WTC11 (cell line): ENCODE measurements at regions not wholly inside any gene's neighbourhood (a gene's known extent, or its start where the extent isn't known, plus 50 kb on each side); places are given as distances from the start of the nearest gene placed in this dataset.

ENCODE experiments used
- ATAC-seq: fragments of 200-7000 bp; cut with Tn5 transposase; 2 replicates; pipeline ENCODE4 v1.10.0; 2021; ENCODE audit warnings: mild to moderate bottlenecking, moderate library complexity
- CTCF ChIA-PET: fragments of 300-600 bp; sonication (Branson Sonifier 250); formaldehyde crosslinking; loops from one replicate; lab custom pipeline; 2021; ENCODE audit warnings: antibody characterized with exemption; lab: Charles Lee
- POLR2A ChIA-PET: fragments of 350-600 bp; sonication (Branson Sonifier 250); formaldehyde crosslinking; loops from one replicate; lab custom pipeline; 2021; ENCODE audit warnings: antibody characterized with exemption; lab: Charles Lee
- DNase-seq: peaks from one replicate; pipeline ENCODE4 v3.0.0; 2021; ENCODE audit warnings: low spot score
- H3K27ac Mint-ChIP-seq: 2 replicates; pipeline ENCODE4 v1.8.0; 2021; ENCODE audit warnings: mixed read lengths
- H3K27me3 Mint-ChIP-seq: 2 replicates; pipeline ENCODE4 v1.8.0; 2021; ENCODE audit warnings: low read depth, mild to moderate bottlenecking, moderate library complexity, mixed read lengths
- H3K36me3 Mint-ChIP-seq: 2 replicates; pipeline ENCODE4 v1.8.0; 2021; ENCODE audit warnings: mixed read lengths
- H3K4me1 Mint-ChIP-seq: 2 replicates; pipeline ENCODE4 v1.8.0; 2022; ENCODE audit warnings: mixed read lengths
- H3K4me3 Mint-ChIP-seq: 2 replicates; pipeline ENCODE4 v1.8.0; 2021; ENCODE audit warnings: mild to moderate bottlenecking, moderate library complexity, mixed read lengths
- H3K9me3 Mint-ChIP-seq: 2 replicates; pipeline ENCODE4 v1.8.0; 2021; ENCODE audit warnings: mixed read lengths
- EMX1 ChIP-seq: fragments of 250-450 bp; sonication (Bioruptor Pico); IDR thresholded peaks from 2 replicates; pipeline ENCODE4 v1.8.0; 2021; ENCODE audit warnings: mild to moderate bottlenecking
- FOXJ3 ChIP-seq: sonication (generic); formaldehyde crosslinking; IDR thresholded peaks from 2 replicates; pipeline ENCODE4 v1.9.0; 2021; ENCODE audit warnings: missing genetic modification reagents, mild to moderate bottlenecking, borderline replicate concordance
- FOXK1 ChIP-seq: sonication (generic); formaldehyde crosslinking; IDR thresholded peaks from 2 replicates; pipeline ENCODE4 v1.8.0; 2022; ENCODE audit warnings: mild to moderate bottlenecking, moderate library complexity, missing genetic modification reagents
- GABPB1 ChIP-seq: sonication (generic); formaldehyde crosslinking; IDR thresholded peaks from 2 replicates; pipeline ENCODE4 v1.8.1; 2023; ENCODE audit warnings: mild to moderate bottlenecking, missing genetic modification reagents
- GTF2I ChIP-seq: fragments of 250-450 bp; sonication (Bioruptor Pico); conservative IDR thresholded peaks from 2 replicates; pipeline ENCODE4 v1.4.0; 2021; ENCODE audit warnings: mild to moderate bottlenecking
- IRF2 ChIP-seq: sonication (generic); formaldehyde crosslinking; IDR thresholded peaks from 2 replicates; pipeline ENCODE4 v1.8.0; 2022; ENCODE audit warnings: low read depth, missing genetic modification reagents, borderline replicate concordance
- JUN ChIP-seq: sonication (generic); formaldehyde crosslinking; IDR thresholded peaks from 2 replicates; pipeline ENCODE4 v1.8.0; 2023; ENCODE audit warnings: mild to moderate bottlenecking, missing genetic modification reagents
- MYBL2 ChIP-seq: sonication (generic); formaldehyde crosslinking; IDR thresholded peaks from 2 replicates; pipeline ENCODE4 v1.8.1; 2023; ENCODE audit warnings: mild to moderate bottlenecking, moderate library complexity, missing genetic modification reagents
- NR1H2 ChIP-seq: sonication (generic); formaldehyde crosslinking; IDR thresholded peaks from 2 replicates; pipeline ENCODE4 v1.9.0; 2021; ENCODE audit warnings: mild to moderate bottlenecking, moderate library complexity, missing genetic modification reagents
- NR2C2 ChIP-seq: sonication (generic); formaldehyde crosslinking; IDR thresholded peaks from 2 replicates; pipeline ENCODE4 v1.8.0; 2022; ENCODE audit warnings: mild to moderate bottlenecking, missing genetic modification reagents
- SMAD4 ChIP-seq: sonication (generic); formaldehyde crosslinking; IDR thresholded peaks from 2 replicates; pipeline ENCODE4 v1.8.0; 2022; ENCODE audit warnings: mild to moderate bottlenecking, missing genetic modification reagents
- TP53 ChIP-seq: sonication (generic); formaldehyde crosslinking; IDR thresholded peaks from 2 replicates; pipeline ENCODE4 v1.8.1; 2023; ENCODE audit warnings: mild to moderate bottlenecking, missing genetic modification reagents
- ZNF263 ChIP-seq: sonication (generic); formaldehyde crosslinking; IDR thresholded peaks from 2 replicates; pipeline ENCODE4 v1.8.1; 2022; ENCODE audit warnings: low read depth, mild to moderate bottlenecking, moderate library complexity, missing genetic modification reagents
- TF ChIP-seq, protein P1 (sequence below): sonication (generic); formaldehyde crosslinking; IDR thresholded peaks from 2 replicates; pipeline ENCODE4 v1.8.0; 2023; ENCODE audit warnings: mild to moderate bottlenecking, missing genetic modification reagents
- TF ChIP-seq, protein P2 (sequence below): sonication (generic); formaldehyde crosslinking; IDR thresholded peaks from 2 replicates; pipeline ENCODE4 v1.8.0; 2023; ENCODE audit warnings: missing genetic modification reagents, mild to moderate bottlenecking, borderline replicate concordance
- TF ChIP-seq, protein P3 (sequence below): sonication (generic); formaldehyde crosslinking; IDR thresholded peaks from 2 replicates; pipeline ENCODE4 v1.8.1; 2023; ENCODE audit warnings: mild to moderate bottlenecking, moderate library complexity, missing genetic modification reagents
- TF ChIP-seq, protein P4 (sequence below): sonication (generic); formaldehyde crosslinking; IDR thresholded peaks from 2 replicates; pipeline ENCODE4 v1.8.0; 2022; ENCODE audit warnings: mild to moderate bottlenecking, missing genetic modification reagents
- TF ChIP-seq, protein P5 (sequence below): sonication (generic); formaldehyde crosslinking; IDR thresholded peaks from 2 replicates; pipeline ENCODE4 v1.8.1; 2023; ENCODE audit warnings: mild to moderate bottlenecking, missing genetic modification reagents, moderate library complexity
- TF ChIP-seq, protein P6 (sequence below): sonication (generic); formaldehyde crosslinking; IDR thresholded peaks from 2 replicates; pipeline ENCODE4 v1.8.1; 2022; ENCODE audit warnings: mild to moderate bottlenecking, missing genetic modification reagents, moderate library complexity, borderline replicate concordance

DNA sequence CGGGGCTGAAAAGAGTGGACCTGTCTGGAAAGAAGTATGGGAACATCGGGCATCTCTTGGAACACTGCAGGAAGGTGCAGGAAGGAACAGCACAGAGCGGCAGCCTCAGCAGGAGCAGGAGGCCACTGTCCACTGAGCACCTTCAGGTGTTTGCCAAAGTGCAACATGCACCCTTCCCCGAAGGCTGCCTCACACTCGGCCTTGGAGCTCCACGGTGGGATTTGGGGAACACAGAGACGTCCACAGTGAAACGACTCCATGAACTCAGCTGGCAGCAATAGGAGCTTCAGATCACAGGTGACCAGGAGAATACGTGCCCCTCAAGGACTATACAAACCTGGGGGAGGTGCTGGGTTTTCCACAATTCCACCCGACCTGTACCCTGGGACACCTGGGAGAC lies 140.3 kb upstream of the RET start:
- no peak for ATAC-seq
- no peak overlapping the region for H3K4me3 Mint-ChIP-seq
- CTCF ChIA-PET, result no interaction called here

More for the DNA sequence above, 140.3 kb upstream of the RET start:
- Mint-ChIP-seq H3K27ac (no peak overlapping the region), H3K36me3 (no peaks in the 10 kb centered on the region), H3K4me1 (peaks cover 18% of the 10 kb centered on the region), H3K9me3 (no peaks in the 10 kb centered on the region), H3K27me3 (peaks cover 35% of the 10 kb centered on the region)
- POLR2A ChIA-PET, result no interaction called here
- TF ChIP-seq GABPB1 (no peak), IRF2 (CRISPR knock-in tag) (no peak), FOXJ3 (CRISPR knock-in tag) (no peak), SMAD4 (CRISPR knock-in tag) (no peak), NR2C2 (CRISPR knock-in tag) (no peak), EMX1 (CRISPR knock-in tag) (no peak), NR1H2 (CRISPR knock-in tag) (no peak), MYBL2 (CRISPR knock-in tag) (no peak), ZNF263 (no peak), GTF2I (no peak), FOXK1 (CRISPR knock-in tag) (no peak), JUN (CRISPR knock-in tag) (no peak), TP53 (no peak)
- TF ChIP-seq, protein P1, sequence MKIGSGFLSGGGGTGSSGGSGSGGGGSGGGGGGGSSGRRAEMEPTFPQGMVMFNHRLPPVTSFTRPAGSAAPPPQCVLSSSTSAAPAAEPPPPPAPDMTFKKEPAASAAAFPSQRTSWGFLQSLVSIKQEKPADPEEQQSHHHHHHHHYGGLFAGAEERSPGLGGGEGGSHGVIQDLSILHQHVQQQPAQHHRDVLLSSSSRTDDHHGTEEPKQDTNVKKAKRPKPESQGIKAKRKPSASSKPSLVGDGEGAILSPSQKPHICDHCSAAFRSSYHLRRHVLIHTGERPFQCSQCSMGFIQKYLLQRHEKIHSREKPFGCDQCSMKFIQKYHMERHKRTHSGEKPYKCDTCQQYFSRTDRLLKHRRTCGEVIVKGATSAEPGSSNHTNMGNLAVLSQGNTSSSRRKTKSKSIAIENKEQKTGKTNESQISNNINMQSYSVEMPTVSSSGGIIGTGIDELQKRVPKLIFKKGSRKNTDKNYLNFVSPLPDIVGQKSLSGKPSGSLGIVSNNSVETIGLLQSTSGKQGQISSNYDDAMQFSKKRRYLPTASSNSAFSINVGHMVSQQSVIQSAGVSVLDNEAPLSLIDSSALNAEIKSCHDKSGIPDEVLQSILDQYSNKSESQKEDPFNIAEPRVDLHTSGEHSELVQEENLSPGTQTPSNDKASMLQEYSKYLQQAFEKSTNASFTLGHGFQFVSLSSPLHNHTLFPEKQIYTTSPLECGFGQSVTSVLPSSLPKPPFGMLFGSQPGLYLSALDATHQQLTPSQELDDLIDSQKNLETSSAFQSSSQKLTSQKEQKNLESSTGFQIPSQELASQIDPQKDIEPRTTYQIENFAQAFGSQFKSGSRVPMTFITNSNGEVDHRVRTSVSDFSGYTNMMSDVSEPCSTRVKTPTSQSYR (CRISPR knock-in tag), result no peak
- TF ChIP-seq, protein P2, sequence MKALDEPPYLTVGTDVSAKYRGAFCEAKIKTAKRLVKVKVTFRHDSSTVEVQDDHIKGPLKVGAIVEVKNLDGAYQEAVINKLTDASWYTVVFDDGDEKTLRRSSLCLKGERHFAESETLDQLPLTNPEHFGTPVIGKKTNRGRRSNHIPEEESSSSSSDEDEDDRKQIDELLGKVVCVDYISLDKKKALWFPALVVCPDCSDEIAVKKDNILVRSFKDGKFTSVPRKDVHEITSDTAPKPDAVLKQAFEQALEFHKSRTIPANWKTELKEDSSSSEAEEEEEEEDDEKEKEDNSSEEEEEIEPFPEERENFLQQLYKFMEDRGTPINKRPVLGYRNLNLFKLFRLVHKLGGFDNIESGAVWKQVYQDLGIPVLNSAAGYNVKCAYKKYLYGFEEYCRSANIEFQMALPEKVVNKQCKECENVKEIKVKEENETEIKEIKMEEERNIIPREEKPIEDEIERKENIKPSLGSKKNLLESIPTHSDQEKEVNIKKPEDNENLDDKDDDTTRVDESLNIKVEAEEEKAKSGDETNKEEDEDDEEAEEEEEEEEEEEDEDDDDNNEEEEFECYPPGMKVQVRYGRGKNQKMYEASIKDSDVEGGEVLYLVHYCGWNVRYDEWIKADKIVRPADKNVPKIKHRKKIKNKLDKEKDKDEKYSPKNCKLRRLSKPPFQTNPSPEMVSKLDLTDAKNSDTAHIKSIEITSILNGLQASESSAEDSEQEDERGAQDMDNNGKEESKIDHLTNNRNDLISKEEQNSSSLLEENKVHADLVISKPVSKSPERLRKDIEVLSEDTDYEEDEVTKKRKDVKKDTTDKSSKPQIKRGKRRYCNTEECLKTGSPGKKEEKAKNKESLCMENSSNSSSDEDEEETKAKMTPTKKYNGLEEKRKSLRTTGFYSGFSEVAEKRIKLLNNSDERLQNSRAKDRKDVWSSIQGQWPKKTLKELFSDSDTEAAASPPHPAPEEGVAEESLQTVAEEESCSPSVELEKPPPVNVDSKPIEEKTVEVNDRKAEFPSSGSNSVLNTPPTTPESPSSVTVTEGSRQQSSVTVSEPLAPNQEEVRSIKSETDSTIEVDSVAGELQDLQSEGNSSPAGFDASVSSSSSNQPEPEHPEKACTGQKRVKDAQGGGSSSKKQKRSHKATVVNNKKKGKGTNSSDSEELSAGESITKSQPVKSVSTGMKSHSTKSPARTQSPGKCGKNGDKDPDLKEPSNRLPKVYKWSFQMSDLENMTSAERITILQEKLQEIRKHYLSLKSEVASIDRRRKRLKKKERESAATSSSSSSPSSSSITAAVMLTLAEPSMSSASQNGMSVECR, result no peak
- TF ChIP-seq, protein P3, sequence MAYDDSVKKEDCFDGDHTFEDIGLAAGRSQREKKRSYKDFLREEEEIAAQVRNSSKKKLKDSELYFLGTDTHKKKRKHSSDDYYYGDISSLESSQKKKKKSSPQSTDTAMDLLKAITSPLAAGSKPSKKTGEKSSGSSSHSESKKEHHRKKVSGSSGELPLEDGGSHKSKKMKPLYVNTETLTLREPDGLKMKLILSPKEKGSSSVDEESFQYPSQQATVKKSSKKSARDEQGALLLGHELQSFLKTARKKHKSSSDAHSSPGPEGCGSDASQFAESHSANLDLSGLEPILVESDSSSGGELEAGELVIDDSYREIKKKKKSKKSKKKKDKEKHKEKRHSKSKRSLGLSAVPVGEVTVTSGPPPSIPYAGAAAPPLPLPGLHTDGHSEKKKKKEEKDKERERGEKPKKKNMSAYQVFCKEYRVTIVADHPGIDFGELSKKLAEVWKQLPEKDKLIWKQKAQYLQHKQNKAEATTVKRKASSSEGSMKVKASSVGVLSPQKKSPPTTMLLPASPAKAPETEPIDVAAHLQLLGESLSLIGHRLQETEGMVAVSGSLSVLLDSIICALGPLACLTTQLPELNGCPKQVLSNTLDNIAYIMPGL, result no peak
- TF ChIP-seq, protein P4, sequence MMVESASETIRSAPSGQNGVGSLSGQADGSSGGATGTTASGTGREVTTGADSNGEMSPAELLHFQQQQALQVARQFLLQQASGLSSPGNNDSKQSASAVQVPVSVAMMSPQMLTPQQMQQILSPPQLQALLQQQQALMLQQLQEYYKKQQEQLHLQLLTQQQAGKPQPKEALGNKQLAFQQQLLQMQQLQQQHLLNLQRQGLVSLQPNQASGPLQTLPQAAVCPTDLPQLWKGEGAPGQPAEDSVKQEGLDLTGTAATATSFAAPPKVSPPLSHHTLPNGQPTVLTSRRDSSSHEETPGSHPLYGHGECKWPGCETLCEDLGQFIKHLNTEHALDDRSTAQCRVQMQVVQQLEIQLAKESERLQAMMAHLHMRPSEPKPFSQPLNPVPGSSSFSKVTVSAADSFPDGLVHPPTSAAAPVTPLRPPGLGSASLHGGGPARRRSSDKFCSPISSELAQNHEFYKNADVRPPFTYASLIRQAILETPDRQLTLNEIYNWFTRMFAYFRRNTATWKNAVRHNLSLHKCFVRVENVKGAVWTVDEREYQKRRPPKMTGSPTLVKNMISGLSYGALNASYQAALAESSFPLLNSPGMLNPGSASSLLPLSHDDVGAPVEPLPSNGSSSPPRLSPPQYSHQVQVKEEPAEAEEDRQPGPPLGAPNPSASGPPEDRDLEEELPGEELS, result no peak
- TF ChIP-seq, protein P5, sequence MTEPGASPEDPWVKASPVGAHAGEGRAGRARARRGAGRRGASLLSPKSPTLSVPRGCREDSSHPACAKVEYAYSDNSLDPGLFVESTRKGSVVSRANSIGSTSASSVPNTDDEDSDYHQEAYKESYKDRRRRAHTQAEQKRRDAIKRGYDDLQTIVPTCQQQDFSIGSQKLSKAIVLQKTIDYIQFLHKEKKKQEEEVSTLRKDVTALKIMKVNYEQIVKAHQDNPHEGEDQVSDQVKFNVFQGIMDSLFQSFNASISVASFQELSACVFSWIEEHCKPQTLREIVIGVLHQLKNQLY (CRISPR knock-in tag), result no peak
- TF ChIP-seq, protein P6, sequence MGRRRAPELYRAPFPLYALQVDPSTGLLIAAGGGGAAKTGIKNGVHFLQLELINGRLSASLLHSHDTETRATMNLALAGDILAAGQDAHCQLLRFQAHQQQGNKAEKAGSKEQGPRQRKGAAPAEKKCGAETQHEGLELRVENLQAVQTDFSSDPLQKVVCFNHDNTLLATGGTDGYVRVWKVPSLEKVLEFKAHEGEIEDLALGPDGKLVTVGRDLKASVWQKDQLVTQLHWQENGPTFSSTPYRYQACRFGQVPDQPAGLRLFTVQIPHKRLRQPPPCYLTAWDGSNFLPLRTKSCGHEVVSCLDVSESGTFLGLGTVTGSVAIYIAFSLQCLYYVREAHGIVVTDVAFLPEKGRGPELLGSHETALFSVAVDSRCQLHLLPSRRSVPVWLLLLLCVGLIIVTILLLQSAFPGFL, result no peak
- no peak for DNase-seq
